Peyer's patch (tissue), 4 donors: ENCODE measurements at regions not wholly inside any gene's neighbourhood (a gene's known extent, or its start where the extent isn't known, plus 50 kb on each side); places are given as distances from the start of the nearest gene placed in this dataset.

ENCODE experiments used
- POLR2A ChIP-seq, 2 donors: fragments of 450-650 bp; IDR thresholded peaks; one replicate each; pipeline ENCODE4 v1.5.1; 2017; ENCODE audit warnings: antibody characterized with exemption in 2 of 2, mild to moderate bottlenecking in 2 of 2, moderate library complexity in 2 of 2
- TF ChIP-seq, protein P1 (sequence below), 6 experiments: fragments of 450-650 bp in 4 of 6; fragments of 200-600 bp in 2 of 6; sonication (generic) in 1 of 6; IDR thresholded peaks; one replicate each; pipeline ENCODE4 v1.5.1; 2017 to 2019; ENCODE audit warnings: antibody characterized with exemption in 6 of 6, mild to moderate bottlenecking in 3 of 6, moderate library complexity in 1 of 6

DNA sequence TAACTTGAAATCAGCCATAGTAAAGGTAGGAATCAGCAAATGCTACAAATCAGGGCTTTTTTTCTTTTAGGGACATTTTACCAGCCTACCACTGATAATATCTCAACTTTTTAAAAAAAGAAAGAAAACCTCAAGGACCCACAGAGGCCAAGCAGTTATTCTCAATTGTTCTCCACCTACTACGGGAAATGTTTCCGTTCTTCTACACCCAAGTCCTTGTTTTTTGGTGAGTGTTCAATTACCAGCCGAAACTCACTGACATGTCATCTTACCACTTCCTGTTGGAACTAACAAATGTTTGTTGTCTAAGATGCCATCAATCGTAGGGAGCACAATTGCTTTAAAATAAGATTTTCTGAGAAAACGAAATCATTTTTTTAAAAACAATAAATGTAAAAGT, 50.2 kb upstream of the CDK1 start:
- TF ChIP-seq, protein P1, sequence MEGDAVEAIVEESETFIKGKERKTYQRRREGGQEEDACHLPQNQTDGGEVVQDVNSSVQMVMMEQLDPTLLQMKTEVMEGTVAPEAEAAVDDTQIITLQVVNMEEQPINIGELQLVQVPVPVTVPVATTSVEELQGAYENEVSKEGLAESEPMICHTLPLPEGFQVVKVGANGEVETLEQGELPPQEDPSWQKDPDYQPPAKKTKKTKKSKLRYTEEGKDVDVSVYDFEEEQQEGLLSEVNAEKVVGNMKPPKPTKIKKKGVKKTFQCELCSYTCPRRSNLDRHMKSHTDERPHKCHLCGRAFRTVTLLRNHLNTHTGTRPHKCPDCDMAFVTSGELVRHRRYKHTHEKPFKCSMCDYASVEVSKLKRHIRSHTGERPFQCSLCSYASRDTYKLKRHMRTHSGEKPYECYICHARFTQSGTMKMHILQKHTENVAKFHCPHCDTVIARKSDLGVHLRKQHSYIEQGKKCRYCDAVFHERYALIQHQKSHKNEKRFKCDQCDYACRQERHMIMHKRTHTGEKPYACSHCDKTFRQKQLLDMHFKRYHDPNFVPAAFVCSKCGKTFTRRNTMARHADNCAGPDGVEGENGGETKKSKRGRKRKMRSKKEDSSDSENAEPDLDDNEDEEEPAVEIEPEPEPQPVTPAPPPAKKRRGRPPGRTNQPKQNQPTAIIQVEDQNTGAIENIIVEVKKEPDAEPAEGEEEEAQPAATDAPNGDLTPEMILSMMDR (IDR thresholded peaks at IDR 0.05) = no peak
- TF ChIP-seq POLR2A (IDR thresholded peaks at IDR 0.05) = no peak
